Rectal smooth muscle tissue (tissue), 1 donor: ENCODE measurements at regions not wholly inside any gene's neighbourhood (a gene's known extent, or its start where the extent isn't known, plus 50 kb on each side); places are given as distances from the start of the nearest gene placed in this dataset.

Source experiments
- H3K27ac ChIP-seq: one replicate; pipeline ENCODE4 v1.7.0; 2013; ENCODE audit warnings: low read depth, low read length, inconsistent platforms
- H3K27me3 ChIP-seq: one replicate; pipeline ENCODE4 v1.7.0; 2013; ENCODE audit warnings: low read length; ENCODE audit not compliant: control insufficient read depth, insufficient read depth
- H3K36me3 ChIP-seq: one replicate; pipeline ENCODE4 v1.7.0; 2013; ENCODE audit warnings: low read length; ENCODE audit not compliant: control insufficient read depth, insufficient read depth
- H3K4me1 ChIP-seq: one replicate; pipeline ENCODE4 v1.7.0; 2013; ENCODE audit warnings: low read length; ENCODE audit not compliant: control insufficient read depth, insufficient read depth
- H3K4me3 ChIP-seq: one replicate; pipeline ENCODE4 v1.7.0; 2013; ENCODE audit warnings: low read length
- H3K9ac ChIP-seq: one replicate; pipeline ENCODE4 v1.7.0; 2013; ENCODE audit warnings: low read length

DNA sequence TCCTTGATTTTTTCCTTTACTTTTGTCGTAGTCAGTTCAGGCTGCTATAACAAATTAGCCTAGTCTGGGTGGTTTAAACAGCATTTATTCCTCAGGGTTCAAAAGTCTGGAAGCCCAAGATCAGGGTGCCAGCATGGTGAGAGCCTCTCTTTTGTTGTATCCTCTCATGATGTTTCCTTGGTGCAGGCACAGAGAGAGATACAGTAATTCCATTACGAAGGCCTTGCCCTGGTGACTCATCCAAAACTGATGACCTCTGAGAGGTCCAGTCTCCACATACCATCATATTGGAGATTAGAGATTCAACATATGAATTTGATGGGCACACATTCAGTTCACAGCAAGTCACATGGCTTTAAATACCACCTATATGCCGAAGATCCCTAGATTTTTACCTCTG, 253.8 kb downstream of the CYRIA start:
- Histone ChIP-seq H3K9ac (no peak overlapping the region), H3K27ac (no peak overlapping the region), H3K4me1 (no peaks in the 10 kb centered on the region), H3K4me3 (no peak overlapping the region), H3K36me3 (no peaks in the 10 kb centered on the region), H3K27me3 (no peaks in the 10 kb centered on the region)

DNA sequence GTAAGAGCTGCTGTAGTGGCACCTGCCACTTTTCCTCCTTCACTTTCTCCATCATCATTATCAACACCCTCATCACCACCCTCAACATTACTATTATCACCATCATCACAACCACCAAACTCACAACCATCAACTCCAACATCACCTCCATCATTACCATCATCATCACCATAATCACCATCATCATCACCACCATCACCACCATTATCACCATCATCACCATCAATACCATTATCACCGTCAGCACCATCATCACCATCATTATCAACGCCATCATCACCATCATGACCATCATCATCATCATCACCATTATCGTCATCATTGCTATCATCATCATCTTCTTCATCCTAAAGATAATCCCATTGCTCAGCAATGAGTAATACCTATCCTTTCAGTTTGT, 255.8 kb downstream of the CYRIA start:
- Histone ChIP-seq H3K4me3 (no peak overlapping the region), H3K36me3 (no peaks in the 10 kb centered on the region), H3K9ac (no peak overlapping the region), H3K27ac (no peak overlapping the region), H3K27me3 (no peaks in the 10 kb centered on the region), H3K4me1 (no peaks in the 10 kb centered on the region)

DNA sequence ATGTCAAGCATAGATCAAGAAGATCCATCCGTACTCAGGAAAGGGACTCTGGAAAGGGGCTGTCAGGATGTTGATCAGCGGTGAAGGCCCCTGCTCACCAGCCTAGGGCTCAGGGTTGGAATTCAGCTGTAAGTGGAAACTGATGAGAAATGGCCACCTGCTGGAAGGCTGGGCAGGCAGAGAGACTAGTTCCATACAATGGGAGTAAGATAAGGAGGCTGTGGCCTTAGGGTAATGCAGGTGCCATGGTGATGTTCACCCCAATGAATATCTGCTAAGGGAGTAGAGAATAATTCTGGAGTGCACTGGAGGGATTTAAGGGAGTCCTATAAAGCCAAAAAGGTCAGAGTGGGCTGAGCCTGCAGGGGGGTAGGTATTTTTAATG, 256.6 kb downstream of the CYRIA start:
- H3K4me1 ChIP-seq, result no peaks in the 10 kb centered on the region
- no peaks in the 10 kb centered on the region for H3K27me3 ChIP-seq
- H3K4me3 ChIP-seq, result no peak overlapping the region
- H3K36me3 ChIP-seq, result no peaks in the 10 kb centered on the region
- no peak overlapping the region for H3K9ac ChIP-seq
- no peak overlapping the region for H3K27ac ChIP-seq

DNA sequence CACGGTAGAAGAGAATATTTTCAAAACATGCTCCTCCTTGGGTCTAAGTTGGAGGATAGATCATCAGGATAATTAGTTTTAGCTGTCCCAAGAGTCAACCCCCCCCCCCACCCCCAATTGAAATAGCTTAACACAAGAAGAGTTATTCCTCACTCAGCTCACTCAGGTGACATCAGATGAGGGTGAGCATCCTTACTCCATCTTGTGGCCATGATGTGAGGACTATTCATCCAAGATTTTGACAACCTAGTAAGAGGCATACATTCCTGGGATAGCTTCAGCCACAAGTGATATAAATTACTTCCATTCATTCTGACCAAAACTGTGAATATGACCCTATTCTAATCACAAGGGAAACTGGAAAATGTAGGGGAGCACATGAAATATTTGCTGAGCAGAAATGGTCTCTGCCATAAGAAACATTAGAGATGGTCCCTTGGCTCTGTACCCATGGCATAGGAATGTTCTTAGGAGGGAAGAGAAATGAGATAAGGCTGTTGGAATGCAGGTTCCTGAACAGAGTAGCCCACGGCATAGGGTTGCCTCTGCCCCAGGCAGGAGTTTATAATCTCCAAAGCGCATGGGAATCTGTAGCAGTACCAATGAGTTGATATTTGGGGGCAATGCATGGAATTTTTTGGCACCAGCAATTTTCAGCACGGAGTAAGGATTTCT, 257.2 kb downstream of the CYRIA start:
- Histone ChIP-seq H3K4me3 (no peak overlapping the region), H3K9ac (no peak overlapping the region), H3K27ac (no peak overlapping the region), H3K4me1 (no peaks in the 10 kb centered on the region), H3K36me3 (no peaks in the 10 kb centered on the region), H3K27me3 (no peaks in the 10 kb centered on the region)

DNA sequence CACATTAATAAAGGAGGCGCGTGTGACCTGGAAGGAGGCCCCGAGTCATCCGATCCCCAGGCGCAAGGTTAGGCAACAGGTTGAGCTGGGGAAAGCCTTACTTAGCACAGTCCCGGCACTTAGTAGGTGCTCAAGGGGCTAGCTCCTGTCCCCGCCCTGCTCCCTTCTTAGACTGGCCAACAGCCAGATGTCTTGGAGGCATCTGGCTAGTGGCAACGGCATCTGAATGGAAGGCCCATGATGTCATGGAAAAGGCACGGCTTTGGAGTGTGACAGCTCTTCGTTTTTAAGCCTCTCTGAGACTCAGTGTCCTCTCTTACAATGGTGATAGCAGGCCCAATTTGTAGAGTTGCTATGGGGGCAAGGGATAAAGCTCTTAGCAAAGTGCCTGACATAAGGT, 258.3 kb downstream of the CYRIA start:
- H3K4me3 ChIP-seq, result no peak overlapping the region
- no peaks in the 10 kb centered on the region for H3K36me3 ChIP-seq
- no peaks in the 10 kb centered on the region for H3K27me3 ChIP-seq
- H3K27ac ChIP-seq, result no peak overlapping the region
- H3K9ac ChIP-seq, result no peak overlapping the region
- H3K4me1 ChIP-seq, result no peaks in the 10 kb centered on the region

DNA sequence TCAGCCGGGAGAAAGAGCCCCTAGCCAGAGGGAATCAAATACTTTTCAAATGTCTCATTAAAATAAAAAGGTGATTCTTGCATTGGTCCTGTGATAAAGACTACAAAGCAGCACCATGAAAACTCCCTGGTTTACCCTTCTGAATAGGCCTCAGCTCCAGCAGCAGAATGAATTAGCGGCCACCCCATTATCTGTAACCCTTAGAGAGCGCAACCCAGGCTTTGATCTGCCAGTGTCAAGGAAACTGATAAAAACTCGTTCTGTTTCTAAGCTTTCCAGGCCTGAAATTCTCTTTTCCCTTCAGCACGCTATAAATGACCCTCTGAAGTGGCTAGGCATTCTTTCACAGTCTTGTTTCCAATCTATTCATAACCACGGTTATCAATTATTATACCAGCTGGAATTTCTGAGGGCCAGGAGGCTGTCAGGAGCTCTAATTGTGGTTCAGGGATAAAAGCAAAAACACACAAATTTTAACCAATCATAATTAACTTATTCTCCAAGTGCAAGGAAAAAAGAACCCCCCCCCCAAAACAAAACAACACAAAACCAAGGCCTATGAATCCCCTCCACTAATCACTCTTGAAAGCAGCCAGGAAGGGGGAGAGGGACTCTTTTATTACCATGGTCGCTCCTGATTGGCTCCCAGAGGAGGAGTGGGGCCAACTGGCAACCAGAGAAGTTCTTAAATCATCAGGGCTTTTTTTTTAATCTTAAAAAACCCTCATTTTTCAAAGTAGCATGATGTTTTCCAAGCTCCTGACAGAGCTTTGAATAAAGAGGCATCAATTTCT, 258.9 kb downstream of the CYRIA start:
- Histone ChIP-seq H3K27me3 (no peaks in the 10 kb centered on the region), H3K9ac (no peak overlapping the region), H3K36me3 (no peaks in the 10 kb centered on the region), H3K27ac (no peak overlapping the region), H3K4me3 (no peak overlapping the region), H3K4me1 (no peaks in the 10 kb centered on the region)

DNA sequence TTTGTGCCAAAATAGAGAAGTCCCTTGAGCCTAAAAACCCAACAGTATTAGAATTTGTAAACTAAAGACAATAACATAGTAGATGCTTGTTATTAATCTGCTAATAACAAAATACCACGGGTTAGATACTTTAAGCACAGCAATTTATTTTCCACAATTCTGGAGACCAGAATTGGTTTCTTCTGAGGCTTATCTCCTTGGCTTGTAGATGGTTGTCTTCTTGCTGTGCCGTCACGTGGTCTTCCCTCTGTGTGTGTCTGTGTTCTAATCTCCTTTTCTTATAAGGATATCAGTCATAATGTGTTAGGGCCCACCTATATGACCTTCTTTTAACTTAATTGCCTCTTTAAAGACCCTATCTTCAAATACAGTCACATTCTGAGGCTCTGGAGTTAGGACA, 260.1 kb downstream of the CYRIA start:
- H3K4me3 ChIP-seq, result no peak overlapping the region

DNA sequence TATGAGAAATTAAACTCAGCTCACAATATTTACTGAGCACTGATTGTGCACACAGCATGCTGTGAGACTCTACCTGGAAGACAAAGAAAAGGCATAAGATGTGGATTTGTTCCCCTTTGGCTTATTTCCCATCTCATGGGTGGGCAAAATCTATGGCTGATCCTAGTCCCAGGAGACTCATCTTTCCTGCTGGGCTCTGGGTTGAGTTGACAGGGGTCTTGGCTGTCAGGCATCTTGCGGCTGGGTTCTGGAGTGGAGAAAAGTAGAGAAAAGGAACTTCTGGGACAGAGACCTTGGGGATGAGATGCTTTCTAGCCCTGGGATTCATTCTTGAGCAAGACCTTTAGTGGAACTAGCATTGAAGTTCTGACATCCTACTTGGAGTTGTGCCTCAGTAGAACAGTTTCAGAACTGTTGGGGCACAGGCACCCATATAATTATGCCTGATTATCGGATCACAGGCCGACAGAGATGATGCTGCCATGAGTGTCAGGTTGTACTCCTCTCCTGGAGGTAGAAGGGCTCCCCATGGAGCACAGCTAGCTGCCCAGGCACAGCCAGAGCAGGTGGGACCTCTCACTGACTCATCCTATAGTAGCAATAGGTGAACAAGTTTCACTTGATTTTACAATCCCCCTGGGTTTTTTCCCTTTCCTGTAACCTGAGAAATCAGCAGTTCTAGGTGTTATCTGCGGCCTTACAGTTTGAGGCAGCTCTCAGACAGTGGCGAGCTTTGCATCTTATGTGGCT, 260.9 kb downstream of the CYRIA start:
- H3K27ac ChIP-seq, result no peak overlapping the region
- H3K4me3 ChIP-seq, result no peak overlapping the region
- no peaks in the 10 kb centered on the region for H3K36me3 ChIP-seq
- H3K9ac ChIP-seq, result no peak overlapping the region
- no peaks in the 10 kb centered on the region for H3K4me1 ChIP-seq
- no peaks in the 10 kb centered on the region for H3K27me3 ChIP-seq

More for the DNA sequence above, 260.1 kb downstream of the CYRIA start:
- Histone ChIP-seq H3K36me3 (no peaks in the 10 kb centered on the region), H3K27ac (no peak overlapping the region), H3K9ac (no peak overlapping the region), H3K27me3 (no peaks in the 10 kb centered on the region), H3K4me1 (no peaks in the 10 kb centered on the region)

DNA sequence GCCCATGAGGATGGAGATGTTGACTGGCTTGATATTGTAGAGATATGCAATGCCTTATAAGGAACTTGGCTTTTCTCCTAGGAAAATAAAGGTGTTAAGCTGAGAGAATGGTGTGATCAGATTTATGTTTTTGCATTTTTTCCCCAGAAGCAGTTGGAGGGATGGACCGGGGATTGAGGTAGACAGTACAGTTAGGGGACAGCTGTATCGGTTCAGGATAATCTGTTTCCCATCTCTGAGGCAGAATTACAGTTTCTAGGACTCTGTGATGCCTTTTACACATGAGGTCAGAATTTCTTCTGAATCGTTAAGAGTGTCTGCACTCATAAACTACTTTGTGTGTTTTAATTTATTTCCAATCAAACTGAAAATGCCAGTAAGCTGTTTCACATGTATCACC, 261.5 kb downstream of the CYRIA start:
- no peak overlapping the region for H3K27ac ChIP-seq
- no peak overlapping the region for H3K4me3 ChIP-seq
- H3K9ac ChIP-seq, result no peak overlapping the region
- H3K36me3 ChIP-seq, result no peaks in the 10 kb centered on the region
- no peaks in the 10 kb centered on the region for H3K27me3 ChIP-seq
- no peaks in the 10 kb centered on the region for H3K4me1 ChIP-seq

DNA sequence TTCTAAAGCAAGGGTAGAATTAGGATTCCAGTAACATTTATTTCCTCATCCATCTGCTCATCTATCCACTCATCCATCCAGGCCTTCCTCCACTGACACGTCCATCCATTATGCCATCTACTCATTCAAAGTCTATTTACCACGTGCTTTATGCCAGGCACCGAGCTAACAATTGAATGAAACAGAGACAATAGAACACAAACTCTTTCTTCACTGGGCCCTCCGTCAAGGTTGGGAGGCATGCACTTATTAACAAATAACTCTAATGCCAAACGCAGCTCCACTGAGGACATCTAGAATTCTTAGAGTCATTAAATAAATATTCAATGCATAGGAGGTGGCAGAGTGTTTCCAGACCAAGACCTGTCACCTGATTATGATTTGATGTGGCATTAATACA, 262.7 kb downstream of the CYRIA start:
- H3K36me3 ChIP-seq, result no peaks in the 10 kb centered on the region
- no peaks in the 10 kb centered on the region for H3K27me3 ChIP-seq
- H3K27ac ChIP-seq, result no peak overlapping the region
- no peak overlapping the region for H3K9ac ChIP-seq
- H3K4me3 ChIP-seq, result no peak overlapping the region
- no peaks in the 10 kb centered on the region for H3K4me1 ChIP-seq

DNA sequence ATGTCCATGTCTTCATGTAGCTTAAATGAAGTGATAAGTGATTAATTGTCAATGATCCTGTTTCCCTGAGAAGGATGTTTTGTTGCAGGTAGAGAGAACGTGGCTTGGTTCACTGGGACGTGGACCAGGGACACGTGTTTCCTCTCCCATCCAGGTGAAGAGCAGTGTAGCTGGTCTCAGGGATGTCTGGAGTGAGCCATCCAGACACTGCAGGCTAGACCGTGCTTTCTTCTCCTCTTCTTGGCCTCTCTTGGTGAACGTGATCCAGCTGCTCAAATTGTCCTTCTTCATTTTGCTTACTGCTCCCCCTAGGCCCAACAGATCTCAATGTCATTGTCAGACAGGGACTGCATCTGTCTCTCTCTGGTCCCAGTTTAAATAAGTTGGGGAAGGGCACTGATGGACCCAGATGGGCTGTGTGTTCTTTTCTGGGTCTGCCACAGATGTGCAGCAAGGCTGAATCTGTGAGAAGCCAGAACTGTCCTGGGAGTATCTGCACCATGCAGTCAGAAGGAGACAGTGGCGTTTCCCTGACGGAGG, 263.8 kb downstream of the CYRIA start:
- Histone ChIP-seq H3K36me3 (no peaks in the 10 kb centered on the region), H3K27me3 (no peaks in the 10 kb centered on the region), H3K27ac (no peak overlapping the region), H3K4me3 (no peak overlapping the region), H3K4me1 (no peaks in the 10 kb centered on the region), H3K9ac (no peak overlapping the region)

DNA sequence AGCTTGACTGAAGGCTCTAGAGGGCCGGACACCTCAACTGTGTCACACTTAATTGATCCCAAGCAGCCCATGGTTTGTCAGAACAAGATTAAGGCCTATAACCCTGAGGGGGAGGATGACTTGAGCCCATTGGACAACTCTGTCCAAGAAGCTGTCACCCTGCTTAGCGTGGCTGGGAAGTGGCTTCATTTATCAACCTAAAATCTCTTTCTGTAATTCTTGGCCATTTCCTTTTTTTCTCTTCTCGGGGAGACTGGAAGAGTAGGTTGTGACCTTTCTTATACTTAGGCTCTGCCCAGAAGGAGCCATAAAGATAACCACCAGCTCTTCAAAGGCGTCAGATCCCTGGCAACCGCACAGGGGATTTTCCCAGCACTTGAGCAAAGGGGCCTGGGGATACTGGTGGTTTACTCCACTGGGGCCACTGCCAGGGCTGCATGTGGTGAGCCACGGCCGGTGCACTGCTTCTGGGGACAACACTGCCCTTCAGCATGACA, 265.5 kb downstream of the CYRIA start:
- Histone ChIP-seq H3K36me3 (no peaks in the 10 kb centered on the region), H3K9ac (no peak overlapping the region), H3K4me3 (no peak overlapping the region), H3K27me3 (no peaks in the 10 kb centered on the region), H3K27ac (no peak overlapping the region), H3K4me1 (no peaks in the 10 kb centered on the region)
